T-cell (primary cell): ENCODE measurements at regions not wholly inside any gene's neighbourhood (a gene's known extent, or its start where the extent isn't known, plus 50 kb on each side); places are given as distances from the start of the nearest gene placed in this dataset.

ENCODE experiments used
- ATAC-seq, 4 experiments: fragments of 200-7000 bp in 3 of 4; fragments of 150-1000 bp in 1 of 4; cut with Tn5 transposase; replicated peaks in 1 of 4; 1 replicate in 3 of 4; 2 replicates in 1 of 4; pipeline ENCODE4 v1.10.0; 2021; ENCODE audit warnings: moderate library complexity in 3 of 4, mild to moderate bottlenecking in 2 of 4, moderate number of reproducible peaks in 1 of 4
- CTCF ChIA-PET, 2 donors: fragments of 300-600 bp; sonication (Branson Sonifier 250); formaldehyde crosslinking; loops; one replicate each; lab custom pipeline; 2022; ENCODE audit warnings: antibody characterized with exemption in 2 of 2; lab: Charles Lee
- POLR2A ChIA-PET, 2 donors: fragments of 300-600 bp; sonication (Branson Sonifier 250); formaldehyde crosslinking; loops; one replicate each; lab custom pipeline; 2022; ENCODE audit warnings: antibody characterized with exemption in 2 of 2; lab: Charles Lee
- DNase-seq, 35 experiments: peaks; one replicate each; pipeline versions ENCODE4 v3.0.0 to v3.0.0-alpha.2; 2013 to 2023
- H3K27ac ChIP-seq: one replicate; pipeline ENCODE4 v1.5.1; 2013; ENCODE audit warnings: low read length
- H3K27me3 ChIP-seq, 2 experiments: replicated peaks in 1 of 2; 1 replicate in 1 of 2; 2 replicates in 1 of 2; pipeline versions ENCODE4 v1.6.1 to v1.7.0; 2013; ENCODE audit warnings: low read length in 1 of 2, mixed read lengths in 1 of 2; ENCODE audit not compliant: control insufficient read depth in 2 of 2, insufficient read depth in 2 of 2; ENCODE audit errors: extremely low read depth in 1 of 2
- H3K36me3 ChIP-seq, 2 donors: 1 replicate in 1 of 2; 2 replicates in 1 of 2; pipeline versions ENCODE4 v1.6.1 to v1.7.0; 2013; ENCODE audit warnings: low read length in 1 of 2; ENCODE audit not compliant: control insufficient read depth in 2 of 2, insufficient read depth in 1 of 2; ENCODE audit errors: extremely low read depth in 1 of 2
- H3K4me1 ChIP-seq, 2 experiments: 1 replicate in 1 of 2; 2 replicates in 1 of 2; pipeline versions ENCODE4 v1.6.1 to v1.7.0; 2013; ENCODE audit warnings: low read length in 2 of 2, mixed read lengths in 1 of 2; ENCODE audit not compliant: insufficient read depth in 2 of 2, control insufficient read depth in 1 of 2; ENCODE audit errors: extremely low read depth in 1 of 2
- H3K4me3 ChIP-seq, 2 donors: 1 replicate in 1 of 2; 2 replicates in 1 of 2; pipeline versions ENCODE4 v1.5.1 to v1.7.0; 2013; ENCODE audit warnings: mild to moderate bottlenecking in 2 of 2, low read length in 1 of 2, moderate library complexity in 1 of 2; ENCODE audit not compliant: control insufficient read depth in 1 of 2; ENCODE audit errors: extremely low read depth in 1 of 2
- H3K9me3 ChIP-seq: 2 replicates; pipeline ENCODE4 v1.7.0; 2013
- H3K27ac Mint-ChIP-seq, 2 donors: one replicate each; pipeline ENCODE4 v1.8.0; 2020 to 2021; ENCODE audit warnings: mild to moderate bottlenecking in 2 of 2, mixed read lengths in 2 of 2
- H3K27me3 Mint-ChIP-seq, 2 donors: one replicate each; pipeline ENCODE4 v1.8.0; 2021 to 2022; ENCODE audit warnings: mixed read lengths in 2 of 2
- H3K36me3 Mint-ChIP-seq: one replicate; pipeline ENCODE4 v1.8.0; 2021; ENCODE audit warnings: mixed read lengths
- H3K4me1 Mint-ChIP-seq, 3 donors: one replicate each; pipeline ENCODE4 v1.8.0; 2020 to 2022; ENCODE audit warnings: mixed read lengths in 3 of 3, mild to moderate bottlenecking in 1 of 3
- H3K4me3 Mint-ChIP-seq, 3 donors: one replicate each; pipeline ENCODE4 v1.8.0; 2020 to 2022; ENCODE audit warnings: mild to moderate bottlenecking in 3 of 3, mixed read lengths in 3 of 3, moderate library complexity in 3 of 3
- H3K9me3 Mint-ChIP-seq, 3 donors: one replicate each; pipeline ENCODE4 v1.8.0; 2020 to 2022; ENCODE audit warnings: mixed read lengths in 3 of 3
- WGBS: methylation state at CpG from one replicate; pipeline ENCODE4 v1.1.5; 2013; ENCODE audit warnings: missing lambda C conversion rate; ENCODE audit not compliant: insufficient coverage; 5-methylcytosine and 5-hydroxymethylcytosine counted together

- peaks cover 0 to 28% of the 10 kb centered on the region in 2 experiments for H3K27me3 ChIP-seq
- Mint-ChIP-seq H3K27ac (no peak overlapping the region), H3K4me3 (no peak overlapping the region), H3K4me1 (no peaks in the 10 kb centered on the region), H3K27me3 (peaks cover 6 to 23% of the 10 kb centered on the region in 2 donors), H3K36me3 (no peaks in the 10 kb centered on the region), H3K9me3 (no peaks in the 10 kb centered on the region)
- POLR2A ChIA-PET, result no interaction called here
- no peaks in the 10 kb centered on the region for H3K9me3 ChIP-seq
- ATAC-seq (no peak), DNase-seq (no peak)
- no peaks in the 10 kb centered on the region for H3K4me1 ChIP-seq
- H3K36me3 ChIP-seq, result no peaks in the 10 kb centered on the region
- no peak overlapping the region for H3K27ac ChIP-seq
- 87% methylated on average over 16 of the region's 18 CpGs for WGBS
- no peak overlapping the region for H3K4me3 ChIP-seq
- CTCF ChIA-PET, result no interaction called here
Observed at GRCh38 chr2:120862201-120863060, 126.8 kb downstream of the GLI2 start.

DNA sequence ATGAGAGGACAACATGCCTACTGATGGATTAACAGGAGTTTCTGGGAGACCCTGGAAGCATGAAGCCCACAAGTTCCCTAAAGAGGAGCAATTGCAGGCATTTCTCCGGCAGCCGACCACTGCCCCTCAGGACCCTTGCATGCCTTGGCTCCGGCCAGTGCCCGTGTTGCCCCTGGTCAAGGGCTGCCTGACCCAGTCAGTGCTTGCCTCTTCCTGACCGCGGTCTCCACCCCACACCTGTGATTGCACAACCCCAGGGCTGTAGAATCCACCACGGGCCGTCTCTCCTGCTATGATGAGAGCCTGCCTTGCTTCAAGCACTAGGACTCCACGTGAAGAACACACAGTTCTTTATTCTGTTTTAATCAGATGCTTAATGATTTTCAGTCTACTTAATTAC is 127.5 kb downstream of the GLI2 start:
- ChIA-PET POLR2A (no interaction called here), CTCF (no interaction called here)
- Histone ChIP-seq H3K36me3 (no peaks in the 10 kb centered on the region), H3K4me3 (no peak overlapping the region), H3K4me1 (no peaks in the 10 kb centered on the region), H3K27ac (no peak overlapping the region), H3K27me3 (peaks cover 0 to 34% of the 10 kb centered on the region in 2 experiments), H3K9me3 (no peaks in the 10 kb centered on the region)
- Mint-ChIP-seq H3K4me3 (no peak overlapping the region), H3K36me3 (no peaks in the 10 kb centered on the region), H3K9me3 (no peaks in the 10 kb centered on the region), H3K27me3 (peaks cover 12 to 28% of the 10 kb centered on the region in 2 donors), H3K27ac (no peak overlapping the region), H3K4me1 (no peaks in the 10 kb centered on the region)
- no peak for DNase-seq
- WGBS, result 97% methylated on average over 6 of the region's 9 CpGs
- ATAC-seq, result no peak

DNA sequence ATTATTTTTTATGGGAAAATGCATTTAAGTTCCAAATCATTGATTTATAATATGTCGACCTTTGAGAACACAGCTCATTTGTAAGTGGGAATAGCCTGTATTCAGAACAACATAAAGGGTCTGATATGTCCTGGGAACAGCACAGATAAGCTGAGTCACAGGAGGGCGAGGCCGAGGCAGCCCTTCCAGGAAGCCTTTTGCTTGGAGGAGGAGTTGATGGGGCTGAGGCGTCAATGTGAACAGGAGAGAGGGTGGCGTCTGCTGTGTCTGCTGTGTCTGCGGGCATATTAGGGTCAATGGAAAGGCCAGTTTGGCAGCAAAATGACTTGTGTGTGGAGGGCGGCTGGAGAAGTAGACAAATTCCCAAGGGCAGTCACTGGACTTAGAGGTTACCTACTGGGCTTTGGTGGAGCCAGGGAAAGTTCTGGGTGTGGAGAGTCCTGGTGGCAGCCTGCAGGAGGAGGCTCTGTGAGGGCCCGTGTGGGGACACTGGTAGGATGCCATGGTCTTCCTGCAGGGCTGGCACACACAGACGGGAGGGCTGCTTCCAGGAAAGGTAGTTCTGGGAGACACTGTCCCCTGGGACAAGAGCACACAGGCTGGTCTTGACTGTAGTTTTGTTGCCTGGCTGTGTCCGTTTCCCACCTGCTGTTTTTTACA is 128.1 kb downstream of the GLI2 start:
- no peaks in the 10 kb centered on the region for H3K36me3 Mint-ChIP-seq
- DNase-seq, result no peak
- no peaks in the 10 kb centered on the region for H3K4me1 ChIP-seq
- ChIA-PET POLR2A (no interaction called here), CTCF (interaction anchor here in 1 of 2 donors (0.7 kb wide), 1 partner anchor 420 kb away, joined by 3 read pairs; no protein-coding TSS in a partner anchor)
- H3K27ac Mint-ChIP-seq, result no peak overlapping the region
- H3K9me3 Mint-ChIP-seq, result no peaks in the 10 kb centered on the region
- ATAC-seq, result no peak
- H3K36me3 ChIP-seq, result no peaks in the 10 kb centered on the region
- H3K4me3 Mint-ChIP-seq, result no peak overlapping the region
- H3K9me3 ChIP-seq, result no peaks in the 10 kb centered on the region
- peaks cover 18 to 31% of the 10 kb centered on the region in 2 donors for H3K27me3 Mint-ChIP-seq
- no peak overlapping the region for H3K27ac ChIP-seq
- peaks cover 0 to 38% of the 10 kb centered on the region in 2 experiments for H3K27me3 ChIP-seq
- no peaks in the 10 kb centered on the region for H3K4me1 Mint-ChIP-seq
- 76% methylated on average over 10 of the region's 10 CpGs for WGBS
- H3K4me3 ChIP-seq, result no peak overlapping the region

DNA sequence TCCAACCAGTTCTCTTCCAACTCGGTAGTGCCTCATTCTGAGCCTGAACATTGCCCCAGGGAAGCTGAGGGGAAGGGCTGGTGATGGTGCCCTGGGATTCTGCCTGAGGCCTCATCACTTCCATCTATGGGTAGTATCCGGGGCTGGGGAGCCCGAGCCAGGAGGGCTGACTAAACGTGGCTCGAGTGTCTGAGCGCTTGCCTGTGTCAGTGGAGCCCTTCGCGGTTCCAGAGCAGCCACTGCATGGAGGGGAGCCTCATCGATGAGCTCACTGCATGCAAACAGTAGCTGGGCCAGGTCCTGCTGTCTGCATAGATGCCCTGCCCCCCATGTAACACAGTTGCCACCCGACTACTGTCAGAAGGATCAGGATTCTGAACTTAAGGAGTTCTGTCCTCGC is 129.3 kb downstream of the GLI2 start:
- no peaks in the 10 kb centered on the region for H3K9me3 Mint-ChIP-seq
- no peak overlapping the region for H3K4me3 Mint-ChIP-seq
- Histone ChIP-seq H3K4me1 (no peaks in the 10 kb centered on the region), H3K36me3 (no peaks in the 10 kb centered on the region), H3K4me3 (no peak overlapping the region), H3K27me3 (peaks cover 0 to 41% of the 10 kb centered on the region in 2 experiments), H3K27ac (no peak overlapping the region), H3K9me3 (no peaks in the 10 kb centered on the region)
- DNase-seq (no peak), ATAC-seq (no peak)
- WGBS, result 70% methylated on average over 11 of the region's 11 CpGs
- H3K27ac Mint-ChIP-seq, result no peak overlapping the region
- POLR2A ChIA-PET, result no interaction called here
- no peaks in the 10 kb centered on the region for H3K36me3 Mint-ChIP-seq
- CTCF ChIA-PET, result no interaction called here
- H3K4me1 Mint-ChIP-seq, result no peaks in the 10 kb centered on the region
- peaks cover 26 to 39% of the 10 kb centered on the region in 2 donors for H3K27me3 Mint-ChIP-seq

- POLR2A ChIA-PET, result no interaction called here
- no peak for DNase-seq
- no peak for ATAC-seq
- no peaks in the 10 kb centered on the region for H3K4me1 Mint-ChIP-seq
- Histone ChIP-seq H3K36me3 (no peaks in the 10 kb centered on the region), H3K9me3 (no peaks in the 10 kb centered on the region), H3K4me1 (no peaks in the 10 kb centered on the region), H3K4me3 (no peak overlapping the region), H3K27me3 (peaks cover 0 to 41% of the 10 kb centered on the region in 2 experiments), H3K27ac (no peak overlapping the region)
- no peak overlapping the region for H3K4me3 Mint-ChIP-seq
- CTCF ChIA-PET, result no interaction called here
- no peaks in the 10 kb centered on the region for H3K36me3 Mint-ChIP-seq
- no peak overlapping the region for H3K27ac Mint-ChIP-seq
- no peaks in the 10 kb centered on the region for H3K9me3 Mint-ChIP-seq
- 87% methylated on average over 7 of the region's 8 CpGs for WGBS
- peaks cover 30 to 43% of the 10 kb centered on the region in 2 donors for H3K27me3 Mint-ChIP-seq
Observed at GRCh38 chr2:120865656-120866055, 130.0 kb downstream of the GLI2 start.

- H3K27me3 ChIP-seq, result peaks cover 0 to 41% of the 10 kb centered on the region in 2 experiments
- Mint-ChIP-seq H3K9me3 (no peaks in the 10 kb centered on the region), H3K4me1 (no peaks in the 10 kb centered on the region), H3K4me3 (no peak overlapping the region), H3K27me3 (peaks cover 30 to 43% of the 10 kb centered on the region in 2 donors), H3K36me3 (no peaks in the 10 kb centered on the region), H3K27ac (no peak overlapping the region)
- CTCF ChIA-PET, result no interaction called here
- no peak overlapping the region for H3K4me3 ChIP-seq
- H3K36me3 ChIP-seq, result no peaks in the 10 kb centered on the region
- no peaks in the 10 kb centered on the region for H3K4me1 ChIP-seq
- no peak for DNase-seq
- 92% methylated on average over 7 of the region's 7 CpGs for WGBS
- no peak for ATAC-seq
- no peak overlapping the region for H3K27ac ChIP-seq
- H3K9me3 ChIP-seq, result no peaks in the 10 kb centered on the region
- POLR2A ChIA-PET, result no interaction called here
Observed at GRCh38 chr2:120866071-120866470, 130.4 kb downstream of the GLI2 start.
